Uterus (tissue), 2 donors: ENCODE measurements at regions not wholly inside any gene's neighbourhood (a gene's known extent, or its start where the extent isn't known, plus 50 kb on each side); places are given as distances from the start of the nearest gene placed in this dataset.

ENCODE experiments used
- POLR2A ChIP-seq, 2 donors: fragments of 450-650 bp; IDR thresholded peaks; one replicate each; pipeline ENCODE4 v1.6.1; 2016; ENCODE audit warnings: antibody characterized with exemption in 2 of 2, mild to moderate bottlenecking in 1 of 2, moderate library complexity in 1 of 2
- TF ChIP-seq, protein P1 (sequence below), 4 experiments: fragments of 200-600 bp in 2 of 4; fragments of 450-650 bp in 2 of 4; sonication (generic) in 2 of 4; IDR thresholded peaks; one replicate each; pipeline ENCODE4 v1.5.1; 2016 to 2019; ENCODE audit warnings: antibody characterized with exemption in 4 of 4, mild to moderate bottlenecking in 2 of 4, moderate library complexity in 1 of 4

DNA sequence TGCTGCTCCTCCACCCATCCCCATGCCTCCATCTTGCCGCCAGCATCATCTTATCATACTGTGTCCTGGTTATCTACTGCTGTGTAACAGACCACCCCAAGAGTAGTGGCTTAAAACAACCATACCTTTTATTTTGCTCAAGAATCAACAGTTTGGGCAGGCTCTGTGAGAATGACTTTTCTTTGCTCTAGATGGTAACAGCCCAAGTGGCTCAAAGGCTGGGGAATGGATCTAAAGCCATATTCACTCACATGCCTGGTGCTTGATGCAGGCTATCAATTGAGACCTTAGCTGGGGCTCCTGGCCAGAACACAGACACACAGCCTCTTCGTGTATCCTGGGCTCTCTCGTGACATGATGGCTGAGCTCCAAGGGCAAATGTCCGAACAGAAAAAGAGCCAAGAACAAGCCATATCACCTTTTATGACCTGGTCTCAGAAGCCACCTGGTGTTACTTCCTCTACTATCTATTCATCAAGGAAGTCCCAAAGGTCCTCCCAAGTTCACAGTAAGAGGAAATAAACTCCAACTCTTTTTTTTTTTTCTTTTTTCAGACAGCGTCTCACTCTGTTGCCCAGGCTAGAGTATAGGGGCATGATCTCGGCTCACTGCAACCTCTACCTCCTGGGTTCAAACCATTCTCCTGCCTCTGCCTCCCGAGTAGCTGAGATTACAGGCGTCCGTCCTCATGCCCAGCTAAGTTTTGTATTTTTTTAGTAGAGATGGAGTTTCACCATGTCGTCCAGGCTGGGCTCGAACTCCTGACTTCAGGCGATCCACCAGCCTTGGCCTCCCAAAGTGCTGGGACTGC, 159.3 kb upstream of the JARID2 start:
- TF ChIP-seq POLR2A (IDR thresholded peaks at IDR 0.05): no peak
- TF ChIP-seq, protein P1, sequence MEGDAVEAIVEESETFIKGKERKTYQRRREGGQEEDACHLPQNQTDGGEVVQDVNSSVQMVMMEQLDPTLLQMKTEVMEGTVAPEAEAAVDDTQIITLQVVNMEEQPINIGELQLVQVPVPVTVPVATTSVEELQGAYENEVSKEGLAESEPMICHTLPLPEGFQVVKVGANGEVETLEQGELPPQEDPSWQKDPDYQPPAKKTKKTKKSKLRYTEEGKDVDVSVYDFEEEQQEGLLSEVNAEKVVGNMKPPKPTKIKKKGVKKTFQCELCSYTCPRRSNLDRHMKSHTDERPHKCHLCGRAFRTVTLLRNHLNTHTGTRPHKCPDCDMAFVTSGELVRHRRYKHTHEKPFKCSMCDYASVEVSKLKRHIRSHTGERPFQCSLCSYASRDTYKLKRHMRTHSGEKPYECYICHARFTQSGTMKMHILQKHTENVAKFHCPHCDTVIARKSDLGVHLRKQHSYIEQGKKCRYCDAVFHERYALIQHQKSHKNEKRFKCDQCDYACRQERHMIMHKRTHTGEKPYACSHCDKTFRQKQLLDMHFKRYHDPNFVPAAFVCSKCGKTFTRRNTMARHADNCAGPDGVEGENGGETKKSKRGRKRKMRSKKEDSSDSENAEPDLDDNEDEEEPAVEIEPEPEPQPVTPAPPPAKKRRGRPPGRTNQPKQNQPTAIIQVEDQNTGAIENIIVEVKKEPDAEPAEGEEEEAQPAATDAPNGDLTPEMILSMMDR (IDR thresholded peaks at IDR 0.05): no peak
